H9 (cell line): ENCODE measurements at regions not wholly inside any gene's neighbourhood (a gene's known extent, or its start where the extent isn't known, plus 50 kb on each side); places are given as distances from the start of the nearest gene placed in this dataset.

ENCODE experiments used
- DNase-seq: peaks from one replicate; pipeline ENCODE4 v3.0.0-alpha.2; 2017
- H2AFZ ChIP-seq: one replicate; pipeline ENCODE4 v1.6.1; 2013; ENCODE audit warnings: mild to moderate bottlenecking, low read length, control low read depth, moderate library complexity
- H2AK5ac ChIP-seq: 2 replicates; pipeline ENCODE4 v1.6.1; 2013; ENCODE audit warnings: low read length, control low read depth, mixed read lengths; ENCODE audit not compliant: insufficient read length
- H2BK120ac ChIP-seq: one replicate; pipeline ENCODE4 v1.6.1; 2013; ENCODE audit warnings: low read depth, mild to moderate bottlenecking, low read length, control low read depth, inconsistent platforms; ENCODE audit not compliant: poor library complexity, severe bottlenecking
- H2BK12ac ChIP-seq: 2 replicates; pipeline ENCODE4 v1.6.1; 2013; ENCODE audit warnings: low read length, control low read depth, mixed read lengths, low read depth; ENCODE audit not compliant: insufficient read length
- H2BK15ac ChIP-seq: 2 replicates; pipeline ENCODE4 v1.6.1; 2013; ENCODE audit warnings: low read depth, low read length, control low read depth
- H2BK20ac ChIP-seq: one replicate; pipeline ENCODE4 v1.6.1; 2013; ENCODE audit warnings: low read depth, mild to moderate bottlenecking, low read length, control low read depth, inconsistent platforms; ENCODE audit not compliant: poor library complexity, severe bottlenecking
- H2BK5ac ChIP-seq: 2 replicates; pipeline ENCODE4 v1.6.1; 2013; ENCODE audit warnings: low read length, control low read depth, mixed read lengths; ENCODE audit not compliant: insufficient read length
- H3K14ac ChIP-seq: 2 replicates; pipeline ENCODE4 v1.6.1; 2013; ENCODE audit warnings: low read length, control low read depth; ENCODE audit not compliant: insufficient read depth
- H3K18ac ChIP-seq: 2 replicates; pipeline ENCODE4 v1.6.1; 2013; ENCODE audit warnings: low read depth, mild to moderate bottlenecking, mixed read lengths, low read length, control low read depth; ENCODE audit not compliant: insufficient read length
- H3K23ac ChIP-seq: 2 replicates; pipeline ENCODE4 v1.6.1; 2013; ENCODE audit warnings: low read length, control low read depth, mixed read lengths, low read depth; ENCODE audit not compliant: insufficient read length
- H3K23me2 ChIP-seq: 2 replicates; pipeline ENCODE4 v1.6.1; 2013; ENCODE audit warnings: low read depth, mild to moderate bottlenecking, mixed read lengths, low read length, control low read depth; ENCODE audit not compliant: insufficient read length, poor library complexity, severe bottlenecking
- H3K27ac ChIP-seq: 2 replicates; pipeline ENCODE4 v1.5.1; 2013; ENCODE audit warnings: low read length, control low read depth, mixed read lengths, low read depth; ENCODE audit not compliant: insufficient read length
- H3K27me3 ChIP-seq: 2 replicates; pipeline ENCODE4 v1.6.1; 2013; ENCODE audit warnings: low read length, control low read depth, inconsistent platforms; ENCODE audit not compliant: insufficient read depth
- H3K4ac ChIP-seq: 2 replicates; pipeline ENCODE4 v1.6.1; 2013; ENCODE audit warnings: low read depth, mild to moderate bottlenecking, control low read depth, inconsistent platforms, low read length, moderate library complexity
- H3K4me1 ChIP-seq: 2 replicates; pipeline ENCODE4 v1.6.1; 2013; ENCODE audit warnings: low read length, control low read depth, inconsistent platforms; ENCODE audit not compliant: insufficient read depth
- H3K4me2 ChIP-seq: 2 replicates; pipeline ENCODE4 v1.6.1; 2013; ENCODE audit warnings: low read length, control low read depth, mixed read lengths; ENCODE audit not compliant: insufficient read length, insufficient read depth
- H3K56ac ChIP-seq: 2 replicates; pipeline ENCODE4 v1.6.1; 2013; ENCODE audit warnings: low read depth, mild to moderate bottlenecking, mixed read lengths, low read length, control low read depth; ENCODE audit not compliant: insufficient read length
- H3K79me1 ChIP-seq: 2 replicates; pipeline ENCODE4 v1.6.1; 2013; ENCODE audit warnings: low read depth, mild to moderate bottlenecking, moderate library complexity, low read length, control low read depth, inconsistent platforms; ENCODE audit not compliant: insufficient read depth, poor library complexity, severe bottlenecking
- H3K79me2 ChIP-seq: 2 replicates; pipeline ENCODE4 v1.6.1; 2013; ENCODE audit warnings: low read length, control low read depth, inconsistent platforms; ENCODE audit not compliant: insufficient read depth
- H3K9ac ChIP-seq: 2 replicates; pipeline ENCODE4 v1.6.1; 2013; ENCODE audit warnings: low read length, control low read depth, mixed read lengths; ENCODE audit not compliant: insufficient read length; ENCODE audit errors: extremely low read depth
- H3K9me3 ChIP-seq: one replicate; pipeline ENCODE4 v1.6.1; 2013; ENCODE audit warnings: low read depth, low read length, inconsistent platforms; ENCODE audit not compliant: control insufficient read depth
- H3T11ph ChIP-seq: one replicate; pipeline ENCODE4 v1.6.1; 2013; ENCODE audit warnings: mild to moderate bottlenecking, low read length, control low read depth, inconsistent platforms
- H4K20me1 ChIP-seq: one replicate; pipeline ENCODE4 v1.6.1; 2013; ENCODE audit not compliant: control insufficient read depth, insufficient read length, insufficient read depth
- H4K5ac ChIP-seq: 2 replicates; pipeline ENCODE4 v1.6.1; 2013; ENCODE audit warnings: low read depth, mild to moderate bottlenecking, mixed read lengths, low read length, control low read depth; ENCODE audit not compliant: insufficient read length
- H4K8ac ChIP-seq: replicated peaks from 2 replicates; pipeline ENCODE4 v1.6.1; 2013; ENCODE audit warnings: low read length, control low read depth, mixed read lengths, low read depth; ENCODE audit not compliant: insufficient read length
- H4K91ac ChIP-seq: 2 replicates; pipeline ENCODE4 v1.6.1; 2013; ENCODE audit warnings: low read depth, mild to moderate bottlenecking, moderate library complexity, mixed read lengths, low read length, control low read depth; ENCODE audit not compliant: insufficient read length
- H3K27ac Mint-ChIP-seq, 3 experiments: 2 replicates in 2 of 3; 3 replicates in 1 of 3; pipeline ENCODE4 v1.8.0; 2020 to 2021; ENCODE audit warnings: mixed read lengths in 3 of 3, mild to moderate bottlenecking in 1 of 3, moderate library complexity in 1 of 3
- H3K27me3 Mint-ChIP-seq: 2 replicates; pipeline ENCODE4 v1.8.0; 2021; ENCODE audit warnings: low read depth, mild to moderate bottlenecking, moderate library complexity, mixed read lengths
- H3K36me3 Mint-ChIP-seq, 3 experiments: 2 replicates in 2 of 3; 3 replicates in 1 of 3; pipeline ENCODE4 v1.8.0; 2020 to 2021; ENCODE audit warnings: low read depth in 3 of 3, mixed read lengths in 3 of 3; ENCODE audit not compliant: insufficient read depth in 1 of 3
- H3K4me1 Mint-ChIP-seq, 2 experiments: 2 replicates each; pipeline ENCODE4 v1.8.0; 2020; ENCODE audit warnings: mixed read lengths in 2 of 2
- H3K4me3 Mint-ChIP-seq, 2 experiments: 2 replicates in 1 of 2; 3 replicates in 1 of 2; pipeline ENCODE4 v1.8.0; 2020 to 2021; ENCODE audit warnings: mild to moderate bottlenecking in 2 of 2, mixed read lengths in 2 of 2, moderate library complexity in 1 of 2
- H3K9me3 Mint-ChIP-seq, 2 experiments: 2 replicates in 1 of 2; 3 replicates in 1 of 2; pipeline ENCODE4 v1.8.0; 2020; ENCODE audit warnings: mild to moderate bottlenecking in 2 of 2, mixed read lengths in 2 of 2, moderate library complexity in 1 of 2
- CTCF ChIP-seq: fragments of 200-600 bp; sonication (generic); conservative IDR thresholded peaks from 3 replicates; pipeline ENCODE4 v1.8.0; 2021; ENCODE audit warnings: antibody characterized with exemption, mild to moderate bottlenecking
- whole genome bisulfite sequencing: extraction: QIAGEN DNeasy Blood & Tissue Kit; methylation state at CpG from one replicate; pipeline ENCODE4 v1.1.7; 2013; ENCODE audit warnings: missing lambda C conversion rate, low lambda C conversion rate, mixed read lengths; ENCODE audit not compliant: insufficient read length; ENCODE audit errors: extremely low coverage; 5-methylcytosine and 5-hydroxymethylcytosine counted together

- Histone ChIP-seq H3K4me1 (no peaks in the 10 kb centered on the region), H2BK15ac (no peak overlapping the region), H2BK120ac (no peak overlapping the region), H3K9me3 (no peaks in the 10 kb centered on the region), H3K4ac (no peak overlapping the region), H2BK20ac (no peak overlapping the region), H3K4me2 (no peak overlapping the region), H2BK12ac (no peak overlapping the region), H3K79me2 (no peaks in the 10 kb centered on the region), H4K8ac (no peak overlapping the region), H2BK5ac (no peak overlapping the region), H3K23me2 (no peaks in the 10 kb centered on the region), H3K9ac (no peak overlapping the region), H3K23ac (no peak overlapping the region), H3K14ac (no peak overlapping the region), H3T11ph (no peak overlapping the region), H3K56ac (no peak overlapping the region), H4K20me1 (no peaks in the 10 kb centered on the region), H4K5ac (no peak overlapping the region), H3K27ac (no peak overlapping the region), H2AFZ (no peak overlapping the region), H3K79me1 (no peaks in the 10 kb centered on the region), H3K18ac (no peak overlapping the region), H2AK5ac (no peak overlapping the region), H3K27me3 (no peaks in the 10 kb centered on the region), H4K91ac (no peak overlapping the region)
- no peaks in the 10 kb centered on the region for H3K4me1 Mint-ChIP-seq
- no peak for DNase-seq
- no peak for TF ChIP-seq CTCF
- WGBS: no CpG with 5 or more reads among the region's 4 CpGs
- H3K9me3 Mint-ChIP-seq: peaks cover 10 to 12% of the 10 kb centered on the region in 2 experiments; a peak in 4 of 5 replicates
- H3K4me3 Mint-ChIP-seq: no peak overlapping the region
- H3K36me3 Mint-ChIP-seq: peaks cover 0 to 6% (median 0%) of the 10 kb centered on the region in 3 experiments; a peak in 3 of 7 replicates
- H3K27ac Mint-ChIP-seq: no peak overlapping the region
- H3K27me3 Mint-ChIP-seq: peaks cover 1% of the 10 kb centered on the region; the same call in 1 of the 2 replicates
Observed at GRCh38 chr7:67678419-67678818, 681.8 kb downstream of the TYW1 start.
